HCT116 (cell line): ENCODE measurements at regions not wholly inside any gene's neighbourhood (a gene's known extent, or its start where the extent isn't known, plus 50 kb on each side); places are given as distances from the start of the nearest gene placed in this dataset.

Experiments used
- ATAC-seq: fragments of 200-7000 bp; cut with Tn5 transposase; 2 replicates; pipeline ENCODE4 v1.9.1; 2020; ENCODE audit warnings: mild to moderate bottlenecking, moderate library complexity
- BruUV-seq: library from RNA; stranded (reverse); fragments of 400-500 nt; replicated peaks from 2 replicates; lab custom pipeline; 2021; lab: Mats Ljungman, UMichigan
- CTCF ChIA-PET: fragments of 300-600 bp; sonication (Branson Sonifier 250); formaldehyde crosslinking; loops from one replicate; lab custom pipeline; 2021; ENCODE audit warnings: antibody characterized with exemption; lab: Charles Lee
- POLR2A ChIA-PET: fragments of 300-600, 350-600 bp; sonication (Branson Sonifier 250); formaldehyde crosslinking; loops from one replicate; lab custom pipeline; 2021; ENCODE audit warnings: antibody characterized with exemption; lab: Charles Lee
- RAD21 ChIA-PET, 2 experiments: fragments of 300-600 bp; sonication (Branson Sonifier 250); formaldehyde crosslinking; loops; one replicate each; lab custom pipeline; 2023; ENCODE audit warnings: low total read pairs in 2 of 2; ENCODE audit not compliant: uncharacterized antibody in 2 of 2, unreplicated experiment in 2 of 2, low non-redundant PET in 1 of 2; lab: Charles Lee
- DNase-seq: peaks from one replicate; pipeline ENCODE4 v3.0.0-alpha.2; 2010; ENCODE audit warnings: low read depth, low spot score
- H2AFZ ChIP-seq: fragments of 200-600 bp; shearing (Covaris generic), sonication (generic); 2 replicates; pipeline ENCODE4 v1.6.1; 2017; ENCODE audit warnings: low read depth, mixed run types, mixed read lengths, antibody characterized with exemption, low read length; ENCODE audit not compliant: poor library complexity, severe bottlenecking
- H3K27ac ChIP-seq: 2 replicates; pipeline ENCODE4 v1.5.1; 2012; ENCODE audit warnings: low read depth, low read length
- H3K27me3 ChIP-seq: fragments of 200-600 bp; sonication (generic); 2 replicates; pipeline ENCODE4 v1.6.1; 2016; ENCODE audit warnings: mixed run types, low read length, mixed read lengths; ENCODE audit not compliant: insufficient read depth
- H3K36me3 ChIP-seq, 2 experiments: fragments of 200-500 bp in 1 of 2; fragments of 200-600 bp in 1 of 2; sonication (Bioruptor generic) in 1 of 2; sonication (generic) in 1 of 2; 2 replicates each; pipeline versions ENCODE4 v1.5.1 to v1.6.1; 2014 to 2016; ENCODE audit warnings: low read length in 2 of 2, inconsistent platforms in 1 of 2, mixed read lengths in 1 of 2, mixed run types in 1 of 2; ENCODE audit not compliant: insufficient read depth in 2 of 2, control insufficient read depth in 1 of 2
- H3K4me1 ChIP-seq, 2 experiments: fragments of 200-600 bp in 1 of 2; sonication (generic) in 1 of 2; 2 replicates each; pipeline versions ENCODE4 v1.5.1 to v1.6.1; 2012 to 2017; ENCODE audit warnings: low read length in 2 of 2, inconsistent platforms in 1 of 2, mild to moderate bottlenecking in 1 of 2, mixed read lengths in 1 of 2, mixed run types in 1 of 2, moderate library complexity in 1 of 2; ENCODE audit not compliant: insufficient read depth in 2 of 2, control insufficient read depth in 1 of 2
- H3K4me2 ChIP-seq: fragments of 200-600 bp; sonication (generic); 2 replicates; pipeline ENCODE4 v1.6.1; 2017; ENCODE audit warnings: mixed run types, low read length, mixed read lengths
- H3K4me3 ChIP-seq, 2 experiments: fragments of 200-600 bp in 1 of 2; sonication (generic) in 1 of 2; replicated peaks in 1 of 2; 2 replicates each; pipeline ENCODE4 v1.5.1; 2011 to 2016; ENCODE audit warnings: low read length in 2 of 2, control low read depth in 1 of 2, low read depth in 1 of 2, mild to moderate bottlenecking in 1 of 2, mixed read lengths in 1 of 2, mixed run types in 1 of 2
- H3K79me2 ChIP-seq: fragments of 200-600 bp; sonication (generic); 2 replicates; pipeline ENCODE4 v1.6.1; 2017; ENCODE audit warnings: mild to moderate bottlenecking, mixed run types, low read length, moderate library complexity, mixed read lengths; ENCODE audit not compliant: insufficient read depth
- H3K9ac ChIP-seq: fragments of 200-600 bp; sonication (generic); 2 replicates; pipeline ENCODE4 v1.6.1; 2016; ENCODE audit warnings: low read length, mixed read lengths
- H3K9me2 ChIP-seq: fragments of 200-600 bp; sonication (generic), shearing (Covaris generic); 2 replicates; pipeline ENCODE4 v1.6.1; 2017; ENCODE audit warnings: mixed run types, mild to moderate bottlenecking, moderate library complexity; ENCODE audit not compliant: insufficient read depth
- H3K9me3 ChIP-seq, 2 experiments: fragments of 200-500 bp in 1 of 2; fragments of 200-600 bp in 1 of 2; sonication (Bioruptor generic) in 1 of 2; sonication (generic) in 1 of 2; 2 replicates each; pipeline ENCODE4 v1.6.1; 2014 to 2017; ENCODE audit warnings: low read length in 2 of 2, mixed read lengths in 2 of 2, inconsistent platforms in 1 of 2, low read depth in 1 of 2, mild to moderate bottlenecking in 1 of 2, mixed run types in 1 of 2, moderate library complexity in 1 of 2; ENCODE audit not compliant: control insufficient read depth in 1 of 2, insufficient read depth in 1 of 2
- H4K20me1 ChIP-seq: fragments of 200-600 bp; sonication (generic), shearing (Covaris generic); 2 replicates; pipeline ENCODE4 v1.6.1; 2017; ENCODE audit warnings: mixed run types, mild to moderate bottlenecking, moderate library complexity; ENCODE audit not compliant: insufficient read depth
- CBX3 ChIP-seq: IDR thresholded peaks from 2 replicates; pipeline ENCODE4 v1.6.1; 2012; ENCODE audit warnings: low read depth
- CEBPB ChIP-seq: IDR thresholded peaks from 2 replicates; pipeline ENCODE4 v1.6.1; 2012; ENCODE audit warnings: low read depth
- EGR1 ChIP-seq: IDR thresholded peaks from 2 replicates; pipeline ENCODE4 v1.6.1; 2012; ENCODE audit warnings: low read depth
- ELF1 ChIP-seq: IDR thresholded peaks from 2 replicates; pipeline ENCODE4 v1.6.1; 2012; ENCODE audit warnings: low read depth, borderline replicate concordance
- EZH2 ChIP-seq: fragments of 200-600 bp; sonication (generic); IDR thresholded peaks from 2 replicates; pipeline ENCODE4 v1.6.1; 2017; ENCODE audit warnings: antibody characterized with exemption, mixed run types
- FOSL1 ChIP-seq: IDR thresholded peaks from 2 replicates; pipeline ENCODE4 v1.6.1; 2012; ENCODE audit warnings: low read depth
- JUND ChIP-seq: IDR thresholded peaks from 2 replicates; pipeline ENCODE4 v1.6.1; 2012
- POLR2A ChIP-seq: IDR thresholded peaks from 2 replicates; pipeline ENCODE4 v1.7.0; 2011; ENCODE audit warnings: borderline replicate concordance; ENCODE audit not compliant: insufficient read depth, insufficient read length; ENCODE audit errors: extremely low read depth
- POLR2AphosphoS5 ChIP-seq: IDR thresholded peaks from 2 replicates; pipeline ENCODE4 v1.6.1; 2011; ENCODE audit warnings: mild to moderate bottlenecking, low read depth, low read length, moderate library complexity
- SIN3A ChIP-seq: IDR thresholded peaks from 2 replicates; pipeline ENCODE4 v1.6.1; 2012; ENCODE audit warnings: low read depth
- SRF ChIP-seq: IDR thresholded peaks from 2 replicates; pipeline ENCODE4 v1.6.1; 2012; ENCODE audit warnings: low read depth
- ZFX ChIP-seq: fragments of 450-650 bp; IDR thresholded peaks from 2 replicates; pipeline ENCODE4 v1.6.1; 2017
- ZNF274 ChIP-seq: fragments of 200-500 bp; sonication (Bioruptor generic); IDR thresholded peaks from 2 replicates; pipeline ENCODE4 v1.6.1; 2014; ENCODE audit warnings: mild to moderate bottlenecking, low read depth, low read length, inconsistent platforms
- intact Hi-C: fragments of 100-400 bp; cut with micrococcal nuclease; formaldehyde crosslinking; loops from 2 replicates; pipeline ENCODE4 v1.10.0; 2022
- TF ChIP-seq, protein P1 (sequence below): IDR thresholded peaks from 2 replicates; pipeline ENCODE4 v1.6.1; 2012
- TF ChIP-seq, protein P2 (sequence below): IDR thresholded peaks from 2 replicates; pipeline ENCODE4 v1.6.1; 2012
- TF ChIP-seq, protein P3 (sequence below), 3 experiments: fragments of 200-600 bp in 1 of 3; sonication (generic) in 1 of 3; IDR thresholded peaks in 2 of 3; conservative IDR thresholded peaks in 1 of 3; 2 replicates each; pipeline ENCODE4 v1.5.1; 2012 to 2017; ENCODE audit warnings: low read depth in 2 of 3, low read length in 2 of 3, antibody characterized with exemption in 1 of 3, borderline replicate concordance in 1 of 3, control low read depth in 1 of 3, mild to moderate bottlenecking in 1 of 3, mixed read lengths in 1 of 3, mixed run types in 1 of 3, moderate library complexity in 1 of 3; ENCODE audit not compliant: insufficient read depth in 1 of 3
- TF ChIP-seq, protein P4 (sequence below): IDR thresholded peaks from 2 replicates; pipeline ENCODE4 v1.6.1; 2011; ENCODE audit warnings: mild to moderate bottlenecking, low read length, moderate library complexity; ENCODE audit not compliant: insufficient replicate concordance; ENCODE audit errors: extremely low read depth

GRCh38 chr11:92384802-92385201, 160.2 kb downstream of the FAT3 start:
- Histone ChIP-seq H3K36me3 (no peaks in the 10 kb centered on the region), H3K4me2 (no peak overlapping the region), H3K27ac (no peak overlapping the region), H3K9ac (no peak overlapping the region), H4K20me1 (no peaks in the 10 kb centered on the region), H3K27me3 (no peaks in the 10 kb centered on the region), H3K4me3 (no peak overlapping the region), H3K79me2 (no peaks in the 10 kb centered on the region), H3K9me2 (no peaks in the 10 kb centered on the region), H3K9me3 (peaks cover 3 to 4% of the 10 kb centered on the region in 2 experiments; a peak in 2 of 4 replicates), H2AFZ (no peak overlapping the region), H3K4me1 (no peaks in the 10 kb centered on the region)
- BruUV-seq, result no TSS peak
- ATAC-seq (no peak), DNase-seq (no peak)
- RAD21 ChIA-PET, result no interaction called here
- CTCF ChIA-PET, result no interaction called here
- no peak for TF ChIP-seq SRF
- TF ChIP-seq, protein P1, sequence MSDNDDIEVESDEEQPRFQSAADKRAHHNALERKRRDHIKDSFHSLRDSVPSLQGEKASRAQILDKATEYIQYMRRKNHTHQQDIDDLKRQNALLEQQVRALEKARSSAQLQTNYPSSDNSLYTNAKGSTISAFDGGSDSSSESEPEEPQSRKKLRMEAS, result no peak
- no peak for TF ChIP-seq ELF1
- no peak for TF ChIP-seq CEBPB
- TF ChIP-seq FOSL1, result no peak
- no peak for TF ChIP-seq POLR2AphosphoS5
- TF ChIP-seq POLR2A, result no peak
- TF ChIP-seq, protein P2, sequence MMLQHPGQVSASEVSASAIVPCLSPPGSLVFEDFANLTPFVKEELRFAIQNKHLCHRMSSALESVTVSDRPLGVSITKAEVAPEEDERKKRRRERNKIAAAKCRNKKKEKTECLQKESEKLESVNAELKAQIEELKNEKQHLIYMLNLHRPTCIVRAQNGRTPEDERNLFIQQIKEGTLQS, result no peak
- TF ChIP-seq EZH2, result no peak
- no peak for TF ChIP-seq ZFX
- TF ChIP-seq, protein P3, sequence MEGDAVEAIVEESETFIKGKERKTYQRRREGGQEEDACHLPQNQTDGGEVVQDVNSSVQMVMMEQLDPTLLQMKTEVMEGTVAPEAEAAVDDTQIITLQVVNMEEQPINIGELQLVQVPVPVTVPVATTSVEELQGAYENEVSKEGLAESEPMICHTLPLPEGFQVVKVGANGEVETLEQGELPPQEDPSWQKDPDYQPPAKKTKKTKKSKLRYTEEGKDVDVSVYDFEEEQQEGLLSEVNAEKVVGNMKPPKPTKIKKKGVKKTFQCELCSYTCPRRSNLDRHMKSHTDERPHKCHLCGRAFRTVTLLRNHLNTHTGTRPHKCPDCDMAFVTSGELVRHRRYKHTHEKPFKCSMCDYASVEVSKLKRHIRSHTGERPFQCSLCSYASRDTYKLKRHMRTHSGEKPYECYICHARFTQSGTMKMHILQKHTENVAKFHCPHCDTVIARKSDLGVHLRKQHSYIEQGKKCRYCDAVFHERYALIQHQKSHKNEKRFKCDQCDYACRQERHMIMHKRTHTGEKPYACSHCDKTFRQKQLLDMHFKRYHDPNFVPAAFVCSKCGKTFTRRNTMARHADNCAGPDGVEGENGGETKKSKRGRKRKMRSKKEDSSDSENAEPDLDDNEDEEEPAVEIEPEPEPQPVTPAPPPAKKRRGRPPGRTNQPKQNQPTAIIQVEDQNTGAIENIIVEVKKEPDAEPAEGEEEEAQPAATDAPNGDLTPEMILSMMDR (IDR thresholded peaks at IDR 0.05 in 2 of 3, conservative IDR thresholded peaks at IDR 0.05 in 1 of 3; ENCODE audit: borderline replicate concordance in 1 of 3, insufficient read depth in 1 of 3, low read depth in 2 of 3, low read length in 2 of 3), result no peak
- TF ChIP-seq CBX3, result no peak
- TF ChIP-seq, protein P4, sequence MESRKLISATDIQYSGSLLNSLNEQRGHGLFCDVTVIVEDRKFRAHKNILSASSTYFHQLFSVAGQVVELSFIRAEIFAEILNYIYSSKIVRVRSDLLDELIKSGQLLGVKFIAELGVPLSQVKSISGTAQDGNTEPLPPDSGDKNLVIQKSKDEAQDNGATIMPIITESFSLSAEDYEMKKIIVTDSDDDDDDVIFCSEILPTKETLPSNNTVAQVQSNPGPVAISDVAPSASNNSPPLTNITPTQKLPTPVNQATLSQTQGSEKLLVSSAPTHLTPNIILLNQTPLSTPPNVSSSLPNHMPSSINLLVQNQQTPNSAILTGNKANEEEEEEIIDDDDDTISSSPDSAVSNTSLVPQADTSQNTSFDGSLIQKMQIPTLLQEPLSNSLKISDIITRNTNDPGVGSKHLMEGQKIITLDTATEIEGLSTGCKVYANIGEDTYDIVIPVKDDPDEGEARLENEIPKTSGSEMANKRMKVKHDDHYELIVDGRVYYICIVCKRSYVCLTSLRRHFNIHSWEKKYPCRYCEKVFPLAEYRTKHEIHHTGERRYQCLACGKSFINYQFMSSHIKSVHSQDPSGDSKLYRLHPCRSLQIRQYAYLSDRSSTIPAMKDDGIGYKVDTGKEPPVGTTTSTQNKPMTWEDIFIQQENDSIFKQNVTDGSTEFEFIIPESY, result no peak
- TF ChIP-seq JUND, result no peak
- no peak for TF ChIP-seq ZNF274
- TF ChIP-seq EGR1, result no peak
- TF ChIP-seq SIN3A, result no peak
- POLR2A ChIA-PET, result no interaction called here
- intact Hi-C loops, result no loop called here
